ENCODE measurements at regions not wholly inside any gene's neighbourhood (a gene's known extent, or its start where the extent isn't known, plus 50 kb on each side); places are given as distances from the start of the nearest gene placed in this dataset.

DNA sequence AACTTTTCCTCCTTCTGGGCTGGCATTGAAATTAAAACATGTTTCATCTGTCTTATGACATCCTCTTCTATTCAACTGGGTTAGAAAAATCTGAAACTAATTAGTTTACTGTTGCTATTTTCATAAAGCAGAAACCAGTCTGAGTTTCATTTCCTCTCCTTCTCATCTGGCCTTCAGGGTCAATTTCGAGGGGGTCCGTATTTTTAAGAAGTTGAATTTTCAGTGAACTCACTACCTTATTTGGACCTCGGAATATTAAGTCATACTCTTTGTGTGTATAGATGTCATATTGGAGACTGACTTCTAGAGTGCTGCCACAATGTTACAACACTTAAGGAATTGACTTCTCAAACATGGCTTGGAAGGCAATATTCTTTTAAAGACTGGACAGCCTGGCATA lies 485.9 kb downstream of the SQOR start:
- no peak for DNase-seq

GRCh38 chr15:46121441-46121840 lies 486.6 kb downstream of the SQOR start:
- DNase-seq, result no peak

GRCh38 chr15:46126581-46126980 lies 491.8 kb downstream of the SQOR start:
- no peak for DNase-seq

GRCh38 chr15:46127361-46127874 lies 492.6 kb downstream of the SQOR start:
- DNase-seq, result no peak

DNA sequence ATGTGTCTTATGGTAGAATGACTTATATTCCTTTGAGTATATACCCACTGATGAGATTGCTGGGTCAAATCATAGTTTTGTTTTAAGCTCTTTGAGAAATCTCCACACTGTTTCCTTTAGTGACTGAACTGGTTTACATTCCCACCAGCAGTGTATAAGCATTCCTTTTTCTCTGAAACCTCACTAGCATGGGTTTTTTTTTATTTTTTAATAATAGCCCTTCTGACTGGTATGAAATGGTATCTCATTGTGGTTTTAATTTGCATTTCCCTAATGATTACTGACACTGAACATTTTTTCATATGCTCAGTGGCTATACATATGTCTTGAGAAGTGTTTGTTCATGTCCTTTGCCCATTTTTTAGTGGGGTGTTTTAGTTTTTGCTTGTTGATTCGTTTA lies 494.3 kb downstream of the SQOR start:
- DNase-seq, result no peak

DNA sequence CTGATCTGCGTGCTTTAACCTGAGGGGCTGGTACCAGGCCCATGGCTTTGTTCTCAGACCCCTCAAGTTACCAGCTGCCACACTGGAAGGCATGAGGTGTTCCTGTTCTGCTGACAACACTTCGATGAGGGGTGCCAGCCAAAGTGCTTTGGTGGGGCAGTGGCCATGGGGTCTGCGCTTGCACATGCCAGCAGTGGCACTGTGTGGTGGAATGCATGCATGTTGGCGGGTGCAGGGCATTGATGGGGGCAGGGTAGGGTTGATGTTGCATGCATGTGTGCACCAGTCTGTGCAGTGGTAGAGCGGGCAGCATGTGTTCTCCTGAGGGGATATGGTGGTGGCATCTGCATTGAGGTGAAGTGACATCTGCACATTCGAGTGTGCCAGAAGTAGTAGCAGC lies 497.0 kb downstream of the SQOR start:
- no peak for DNase-seq

DNA sequence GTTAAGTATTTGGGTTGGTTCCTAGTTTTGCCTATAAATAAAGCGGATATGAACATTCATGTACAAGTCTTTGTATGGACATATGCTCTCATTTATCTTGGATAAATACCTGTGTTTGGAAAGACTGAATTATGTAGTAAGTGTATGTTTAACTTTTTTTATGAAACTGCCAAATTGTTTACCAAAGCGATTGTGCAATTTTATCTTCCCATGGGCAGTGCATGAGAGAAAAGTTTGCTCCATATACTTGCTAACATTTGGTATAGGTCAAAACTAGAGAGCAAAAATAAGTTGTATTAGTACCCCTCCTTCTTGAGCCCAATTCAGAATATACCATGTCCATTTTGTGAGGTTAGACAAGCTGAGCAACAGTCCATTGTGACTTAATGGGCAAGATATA lies 502.6 kb downstream of the SQOR start:
- DNase-seq, result no peak

DNA sequence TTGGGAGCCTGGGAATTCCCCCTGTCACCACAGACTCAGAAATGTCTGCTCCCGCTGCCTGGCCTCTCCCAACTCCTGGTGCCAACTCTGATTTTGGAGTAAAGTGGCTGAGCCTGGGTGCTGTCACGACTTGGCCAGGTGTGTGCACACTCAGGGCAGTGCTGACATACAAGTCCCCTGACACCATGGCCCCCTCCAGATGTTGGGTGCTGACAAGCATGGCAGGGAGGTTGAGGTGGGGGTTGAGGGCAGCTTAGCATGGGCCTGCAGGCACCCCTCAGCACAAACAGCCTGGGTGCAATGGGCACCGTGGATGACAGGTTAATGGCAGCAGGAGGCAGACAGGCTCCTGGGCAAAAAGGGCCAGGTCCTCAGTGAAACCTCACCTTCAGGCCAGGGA lies 511.2 kb downstream of the SQOR start:
- DNase-seq, result no peak

DNA sequence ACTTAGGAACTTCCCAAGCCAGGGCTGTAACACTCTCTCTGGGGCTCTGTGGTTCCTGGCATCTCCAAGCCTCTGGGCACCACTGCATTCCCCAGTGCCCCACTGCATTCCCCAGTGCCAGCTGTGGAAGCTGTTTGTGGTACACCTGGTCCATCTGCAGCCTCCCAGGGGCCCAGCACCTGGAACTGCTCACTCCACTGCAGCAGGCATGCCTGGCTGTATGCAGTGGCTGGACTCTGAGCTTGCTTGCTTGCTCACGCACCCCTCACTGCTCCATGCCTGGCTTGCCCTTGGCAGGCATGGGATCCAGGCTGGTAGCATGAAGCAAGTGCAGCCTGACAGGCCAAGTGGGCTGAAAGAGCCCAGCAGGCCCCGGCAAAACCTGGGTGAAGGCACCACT lies 512.1 kb downstream of the SQOR start:
- DNase-seq, result no peak

DNA sequence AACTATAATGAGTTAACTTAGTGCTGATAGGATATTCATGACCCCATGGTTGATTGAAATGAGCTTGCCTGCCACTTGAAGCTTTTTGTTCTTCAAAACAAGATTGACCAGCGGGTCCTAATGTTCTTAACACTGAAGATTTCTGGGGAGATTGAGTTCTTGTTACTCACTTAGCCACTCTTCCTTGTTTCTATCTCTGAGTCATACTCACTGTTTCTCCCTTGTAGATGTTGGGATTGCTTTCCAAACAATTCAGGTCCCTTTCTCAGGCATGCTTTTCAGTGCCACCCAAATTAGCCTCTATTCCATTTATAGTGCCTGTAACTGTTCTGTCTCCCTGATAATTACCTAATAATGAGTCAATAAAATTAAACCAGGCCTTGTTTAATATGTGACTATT lies 517.0 kb downstream of the SQOR start:
- DNase-seq, result no peak

GRCh38 chr15:46166750-46167149 lies 531.9 kb downstream of the SQOR start:
- no peak for DNase-seq

GRCh38 chr15:46170326-46170725 lies 535.5 kb downstream of the SQOR start:
- DNase-seq, result no peak

GRCh38 chr15:46174122-46174521 lies 539.3 kb downstream of the SQOR start:
- no peak for DNase-seq

DNA sequence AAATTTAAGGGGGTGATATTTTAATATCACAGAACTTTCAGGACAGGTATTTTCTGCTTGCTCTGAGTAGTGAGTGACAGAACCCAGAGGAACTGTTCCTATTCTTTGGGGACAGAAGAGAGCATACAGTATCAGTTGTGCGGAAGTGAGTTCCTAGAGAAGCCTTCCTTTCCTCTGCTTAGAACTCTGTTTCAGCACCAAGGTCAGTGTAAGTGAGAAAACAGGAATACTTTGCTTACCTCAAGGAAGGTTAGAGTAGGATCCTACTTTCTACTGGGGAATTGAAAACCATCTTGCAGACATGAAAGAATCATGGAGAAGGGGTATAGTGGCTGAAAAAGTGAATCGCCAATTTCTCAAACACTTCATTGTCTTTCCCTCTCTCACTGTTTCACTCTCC lies 542.4 kb downstream of the SQOR start:
- DNase-seq, result no peak

DNA sequence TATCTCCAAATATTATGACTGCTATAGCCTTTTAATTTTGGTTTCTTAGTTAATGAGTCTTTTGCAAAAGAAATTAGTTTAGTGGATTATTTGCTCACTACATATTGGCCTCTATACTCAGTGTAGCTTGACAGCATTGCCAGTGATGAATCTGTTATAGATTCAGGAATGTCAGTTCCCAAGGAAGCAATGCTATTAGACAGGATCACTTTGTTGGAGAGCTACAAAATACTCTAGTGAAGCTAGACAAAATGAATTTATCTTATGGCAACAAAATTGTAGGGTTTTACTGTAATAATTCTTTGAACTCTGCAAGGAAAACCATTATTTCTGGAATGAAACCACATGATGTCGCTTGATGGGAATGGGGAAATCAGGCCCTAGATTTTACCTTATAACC lies 543.3 kb downstream of the SQOR start:
- no peak for DNase-seq

DNA sequence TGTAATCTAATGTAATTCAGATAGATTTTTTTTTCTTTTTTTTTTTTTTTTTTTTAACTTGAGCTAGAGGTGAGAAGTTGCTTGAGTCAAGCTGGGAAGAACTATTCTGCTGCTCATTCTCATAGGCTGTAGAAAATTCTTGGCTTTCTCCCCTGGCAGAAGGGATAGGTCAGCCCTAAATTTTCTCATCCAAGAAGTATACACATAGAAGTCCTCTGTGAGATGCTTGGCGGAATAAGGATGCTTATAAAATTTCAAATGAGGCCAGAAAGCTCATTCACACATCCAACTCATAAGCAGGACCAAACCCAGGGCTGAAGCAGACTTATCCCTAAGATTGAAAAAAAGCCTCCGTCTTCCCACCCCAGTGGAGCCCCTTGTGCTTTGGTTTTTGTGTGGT lies 572.5 kb downstream of the SQOR start:
- DNase-seq, result no peak

DNA sequence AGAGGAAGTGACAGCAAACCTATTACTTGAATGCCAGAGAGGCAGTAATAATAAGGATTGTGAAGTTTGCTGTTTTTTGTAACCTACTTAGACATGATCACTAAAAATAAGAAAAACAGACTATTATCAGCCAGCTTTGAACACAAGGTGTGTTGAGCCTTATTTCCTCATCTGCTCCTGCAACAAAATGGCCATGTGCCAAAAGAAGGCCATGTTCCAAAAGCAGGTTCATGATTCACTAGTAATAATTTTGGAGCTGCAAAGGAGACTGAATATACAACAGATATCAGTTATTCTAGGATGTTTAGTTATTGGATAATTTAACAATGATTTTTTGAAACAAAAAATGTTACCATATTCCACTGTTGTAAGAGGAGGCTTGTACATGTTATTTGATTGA lies 578.7 kb downstream of the SQOR start:
- no peak for DNase-seq

DNA sequence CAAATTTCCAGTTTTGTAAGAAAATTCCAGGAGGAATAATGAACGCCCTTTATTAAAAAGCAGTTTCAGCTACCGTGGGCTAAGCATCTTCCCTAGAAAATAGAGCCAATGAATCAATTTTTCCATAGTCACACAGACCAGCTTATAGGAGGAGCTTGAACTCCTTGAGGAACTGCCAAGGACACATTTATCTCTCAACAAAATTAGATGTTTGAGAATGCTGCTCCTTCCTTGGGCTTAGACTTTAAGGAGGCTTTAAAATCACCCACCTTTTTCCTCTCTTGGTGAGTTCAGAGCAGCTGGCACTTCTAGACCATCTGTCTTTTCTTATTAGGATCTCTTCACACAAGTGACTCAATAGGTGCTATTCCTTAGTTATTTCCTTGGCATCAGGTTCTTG lies 588.0 kb downstream of the SQOR start:
- no peak for DNase-seq

DNA sequence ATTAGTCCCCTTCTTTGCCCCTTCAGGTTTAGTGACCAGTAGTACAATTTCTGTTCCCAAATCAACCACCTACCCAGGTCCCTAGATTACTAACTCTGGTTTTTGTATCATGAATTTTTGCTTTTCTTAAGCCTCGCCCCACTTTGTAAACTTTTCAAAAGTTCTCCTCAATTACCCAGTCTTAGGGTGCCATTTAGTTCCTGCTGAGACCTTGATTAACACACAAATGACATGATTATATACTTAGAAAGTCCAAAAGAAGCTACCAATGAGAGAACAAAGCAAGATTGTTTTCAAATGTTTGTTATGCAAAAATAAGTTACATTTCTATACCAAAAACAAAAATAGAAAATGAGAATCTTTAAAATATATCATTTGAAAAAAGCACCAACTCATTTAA lies 594.4 kb downstream of the SQOR start:
- no peak for DNase-seq

DNA sequence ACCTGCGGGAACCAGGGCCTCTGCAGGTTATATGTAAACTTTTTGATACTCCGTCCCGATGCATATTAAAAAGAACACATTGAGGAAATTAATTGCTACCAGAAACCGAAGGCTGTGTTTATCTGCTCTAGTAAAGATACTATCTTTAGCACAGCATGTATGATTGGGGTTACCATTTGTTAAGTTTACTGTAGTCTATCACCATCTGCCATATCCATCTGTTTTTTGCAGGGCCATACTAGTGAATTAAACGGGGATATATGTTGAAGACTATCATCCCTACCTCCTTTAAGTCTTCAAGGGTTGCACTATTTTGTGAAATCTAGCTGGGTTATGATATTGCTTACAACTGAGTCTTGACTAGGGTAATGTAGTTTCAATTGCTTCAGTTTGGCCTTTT lies 597.0 kb downstream of the SQOR start:
- no peak for DNase-seq

DNA sequence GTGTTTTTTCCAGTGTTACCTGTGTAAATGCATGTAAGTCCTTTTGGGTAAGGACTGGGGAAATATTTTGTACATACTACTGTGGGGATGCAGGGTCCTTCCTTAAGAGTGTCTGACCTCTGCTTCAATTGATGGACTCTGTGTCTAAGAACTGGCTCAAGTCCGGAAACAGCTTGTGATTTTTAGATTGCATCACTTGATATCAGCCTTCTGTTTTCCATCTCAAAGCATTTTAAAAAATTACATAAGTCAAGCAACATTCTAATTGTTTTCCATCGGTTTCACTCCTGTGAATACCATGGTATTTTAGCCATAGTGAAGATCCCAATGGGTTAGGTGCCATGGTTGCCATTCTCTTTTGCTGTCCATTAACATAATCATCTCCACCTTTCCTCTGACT lies 597.6 kb downstream of the SQOR start:
- DNase-seq, result no peak

DNA sequence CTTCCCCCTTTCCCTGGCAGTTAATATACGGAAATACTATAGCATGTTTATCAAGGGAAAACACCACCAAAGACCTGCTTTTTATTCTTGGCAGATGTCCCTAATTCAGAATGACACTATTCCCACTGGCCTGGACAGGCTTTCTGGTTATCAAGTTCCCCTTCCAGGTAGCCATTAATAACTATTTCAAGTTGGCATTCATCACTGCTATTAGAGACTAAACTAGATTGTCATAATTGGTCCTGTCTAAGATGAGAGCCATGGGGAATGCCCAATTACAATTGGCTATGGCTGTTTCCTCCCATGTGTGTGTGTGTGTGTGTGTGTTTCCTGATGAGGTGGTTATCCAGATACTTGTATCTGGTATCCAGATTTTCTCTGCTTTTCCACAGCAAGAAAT lies 608.1 kb downstream of the SQOR start:
- no peak for DNase-seq

- no peak for DNase-seq
These were observed 617.1 kb downstream of the SQOR start for GRCh38 chr15:46251903-46252302.

DNA sequence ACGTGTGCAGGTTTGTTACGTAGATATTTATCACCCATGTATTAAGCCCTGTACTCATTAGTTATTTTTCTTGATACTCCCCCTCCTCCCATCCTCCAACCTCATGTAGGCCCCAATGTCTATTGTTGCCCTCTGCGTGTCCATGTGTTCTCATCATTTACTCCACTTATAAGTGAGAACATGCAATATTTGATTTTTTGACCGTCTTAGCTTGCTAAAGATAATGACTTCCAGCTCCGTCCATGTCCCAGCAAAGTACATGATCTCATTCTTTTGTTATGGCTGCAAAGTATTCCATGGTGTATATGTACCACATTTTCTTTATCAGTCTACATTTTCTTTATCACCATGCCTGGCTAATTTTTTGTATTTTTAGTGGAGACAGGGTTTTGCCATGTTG lies 623.2 kb downstream of the SQOR start:
- no peak for DNase-seq

DNA sequence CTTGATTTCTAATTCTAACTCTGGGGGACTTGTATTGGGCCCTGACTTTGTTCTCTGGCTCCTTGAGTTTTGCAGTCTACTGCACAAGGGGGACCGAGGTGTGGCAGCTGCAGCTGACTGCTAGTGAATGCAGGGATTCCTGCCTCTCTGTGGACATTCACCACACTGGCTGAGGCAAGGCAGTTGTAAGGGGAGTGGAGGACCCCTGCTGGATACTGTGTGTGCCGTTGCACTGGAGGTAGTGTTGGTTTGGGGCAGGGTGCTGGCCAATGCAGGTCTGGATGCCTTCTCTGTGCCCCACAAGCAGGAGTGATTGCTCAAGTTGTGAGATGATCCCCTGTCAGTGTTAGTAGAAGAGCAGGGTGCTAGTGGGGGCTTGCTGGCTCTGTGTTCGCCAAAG lies 626.1 kb downstream of the SQOR start:
- DNase-seq, result no peak

DNA sequence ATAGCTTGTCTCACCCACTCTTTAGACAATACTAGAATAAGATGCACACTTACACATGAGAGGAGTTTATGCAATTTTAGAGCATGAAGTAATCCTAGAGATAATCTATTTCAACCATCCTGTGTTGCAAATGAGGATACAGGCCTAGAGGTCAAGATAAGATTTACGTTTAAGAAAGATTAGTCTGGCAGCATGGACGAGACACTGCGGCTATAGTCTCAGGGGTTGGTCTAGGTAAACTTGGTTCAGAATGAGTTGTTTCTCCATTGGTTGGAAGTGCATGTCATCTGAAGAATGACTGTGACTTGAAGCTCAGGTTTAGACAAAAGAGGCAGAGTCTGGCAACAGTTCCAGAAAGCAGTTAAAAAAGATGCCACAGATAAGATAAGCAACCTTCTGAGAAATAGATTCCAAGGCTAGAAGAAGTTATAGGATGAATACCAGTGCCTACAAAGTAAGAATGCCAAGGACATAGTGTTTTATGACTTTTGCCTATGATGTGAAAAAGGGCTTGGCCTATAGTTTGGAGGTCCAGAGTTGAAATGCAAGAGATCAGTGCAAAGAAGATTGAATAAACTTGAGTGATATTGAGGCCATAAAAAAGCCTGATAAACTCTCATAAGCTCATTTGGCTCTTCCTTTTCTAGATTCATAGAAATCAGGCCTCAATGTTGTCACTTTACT lies 631.0 kb downstream of the SQOR start:
- DNase-seq, result no peak

Measured in NCI-H226 (cell line).